Urinary bladder (tissue), 3 donors: ENCODE measurements at regions not wholly inside any gene's neighbourhood (a gene's known extent, or its start where the extent isn't known, plus 50 kb on each side); places are given as distances from the start of the nearest gene placed in this dataset.
"Not testable (repeated sequence)": the region's sequence is repeated elsewhere in the genome, so short reads cannot be mapped to it uniquely, and the experiment has no call there.

ENCODE experiments used
- DNase-seq: peaks from one replicate; pipeline ENCODE4 v3.0.0-alpha.2; 2015; ENCODE audit errors: extremely low spot score
- H3K27ac ChIP-seq: one replicate; pipeline ENCODE4 v1.5.1; 2013; ENCODE audit warnings: low read depth, mild to moderate bottlenecking, moderate library complexity
- H3K36me3 ChIP-seq: one replicate; pipeline ENCODE4 v1.6.1; 2013; ENCODE audit warnings: mild to moderate bottlenecking, moderate library complexity; ENCODE audit not compliant: insufficient read depth
- H3K4me1 ChIP-seq: one replicate; pipeline ENCODE4 v1.6.1; 2013; ENCODE audit warnings: mild to moderate bottlenecking, moderate library complexity; ENCODE audit not compliant: insufficient read depth
- H3K4me3 ChIP-seq: one replicate; pipeline ENCODE4 v1.5.1; 2013; ENCODE audit warnings: low read depth, low read length
- WGBS: extraction: QIAGEN DNeasy Blood & Tissue Kit; methylation state at CpG from one replicate; pipeline ENCODE4 v1.1.7; 2013; 5-methylcytosine and 5-hydroxymethylcytosine counted together
- donor health status: healthy with polysubstance abuse.
- donor health status: healthy.

- H3K27ac ChIP-seq, result no peak overlapping the region
- H3K36me3 ChIP-seq, result no peaks in the 10 kb centered on the region
- H3K4me3 ChIP-seq, result no peak overlapping the region
- WGBS, result 66% methylated on average over 5 of the region's 5 CpGs
- DNase-seq, result no peak
- H3K4me1 ChIP-seq, result no peaks in the 10 kb centered on the region
Observed at GRCh38 chr16:86726340-86726739, 148.0 kb downstream of the FOXL1 start.

GRCh38 chr16:86727131-86727530, 148.8 kb downstream of the FOXL1 start:
- no peak overlapping the region for H3K4me3 ChIP-seq
- 81% methylated on average over 7 of the region's 7 CpGs for WGBS
- no peaks in the 10 kb centered on the region for H3K4me1 ChIP-seq
- no peak for DNase-seq
- no peaks in the 10 kb centered on the region for H3K36me3 ChIP-seq
- H3K27ac ChIP-seq, result no peak overlapping the region

GRCh38 chr16:86727632-86728031, 149.3 kb downstream of the FOXL1 start:
- Histone ChIP-seq H3K36me3 (no peaks in the 10 kb centered on the region), H3K4me3 (no peak overlapping the region), H3K4me1 (no peaks in the 10 kb centered on the region), H3K27ac (no peak overlapping the region)
- 72% methylated on average over 4 of the region's 4 CpGs for WGBS
- no peak for DNase-seq

GRCh38 chr16:86729686-86730085, 151.3 kb downstream of the FOXL1 start:
- Histone ChIP-seq H3K4me3 (no peak overlapping the region), H3K27ac (no peak overlapping the region), H3K4me1 (peaks cover 1% of the 10 kb centered on the region), H3K36me3 (no peaks in the 10 kb centered on the region)
- no peak for DNase-seq
- WGBS, result 77% methylated on average over 8 of the region's 8 CpGs

- no peak overlapping the region for H3K4me3 ChIP-seq
- no peaks in the 10 kb centered on the region for H3K36me3 ChIP-seq
- H3K27ac ChIP-seq, result no peak overlapping the region
- peaks cover 1% of the 10 kb centered on the region for H3K4me1 ChIP-seq
- WGBS, result 47% methylated on average over 5 of the region's 5 CpGs
- no peak for DNase-seq
Observed at GRCh38 chr16:86730086-86730485, 151.7 kb downstream of the FOXL1 start.

GRCh38 chr16:86730597-86730996, 152.2 kb downstream of the FOXL1 start:
- peaks cover 1% of the 10 kb centered on the region for H3K4me1 ChIP-seq
- H3K4me3 ChIP-seq, result no peak overlapping the region
- 30% methylated on average over 12 of the region's 12 CpGs for WGBS
- H3K36me3 ChIP-seq, result no peaks in the 10 kb centered on the region
- DNase-seq, result no peak
- H3K27ac ChIP-seq, result no peak overlapping the region

- WGBS, result 21% methylated on average over 28 of the region's 28 CpGs
- no peak overlapping the region for H3K4me3 ChIP-seq
- DNase-seq, result no peak
- no peak overlapping the region for H3K27ac ChIP-seq
- peaks cover 1% of the 10 kb centered on the region for H3K4me1 ChIP-seq
- no peaks in the 10 kb centered on the region for H3K36me3 ChIP-seq
Observed at GRCh38 chr16:86732621-86733295, 154.4 kb downstream of the FOXL1 start.

- H3K27ac ChIP-seq, result no peak overlapping the region
- 58% methylated on average over 27 of the region's 27 CpGs for WGBS
- H3K36me3 ChIP-seq, result no peaks in the 10 kb centered on the region
- no peak for DNase-seq
- H3K4me3 ChIP-seq, result no peak overlapping the region
- peaks cover 1% of the 10 kb centered on the region for H3K4me1 ChIP-seq
Observed at GRCh38 chr16:86733546-86734254, 155.4 kb downstream of the FOXL1 start.

GRCh38 chr16:86734543-86735460, 156.5 kb downstream of the FOXL1 start:
- no peaks in the 10 kb centered on the region for H3K36me3 ChIP-seq
- H3K27ac ChIP-seq, result no peak overlapping the region
- peaks cover 1% of the 10 kb centered on the region for H3K4me1 ChIP-seq
- H3K4me3 ChIP-seq, result no peak overlapping the region
- DNase-seq, result no peak
- 64% methylated on average over 24 of the region's 24 CpGs for WGBS

GRCh38 chr16:86735727-86736126, 157.4 kb downstream of the FOXL1 start:
- Histone ChIP-seq H3K4me3 (no peak overlapping the region), H3K27ac (no peak overlapping the region), H3K36me3 (no peaks in the 10 kb centered on the region), H3K4me1 (peaks cover 1% of the 10 kb centered on the region)
- WGBS, result 65% methylated on average over 2 of the region's 2 CpGs
- no peak for DNase-seq

GRCh38 chr16:86736502-86736901, 158.2 kb downstream of the FOXL1 start:
- H3K4me1 ChIP-seq, result peaks cover 1% of the 10 kb centered on the region
- WGBS, result 86% methylated on average over 7 of the region's 7 CpGs
- DNase-seq, result no peak
- no peak overlapping the region for H3K27ac ChIP-seq
- H3K4me3 ChIP-seq, result no peak overlapping the region
- H3K36me3 ChIP-seq, result no peaks in the 10 kb centered on the region

- 83% methylated on average over 7 of the region's 7 CpGs for WGBS
- Histone ChIP-seq H3K36me3 (no peaks in the 10 kb centered on the region), H3K4me3 (no peak overlapping the region), H3K27ac (no peak overlapping the region), H3K4me1 (peaks cover 1% of the 10 kb centered on the region)
- DNase-seq, result no peak
Observed at GRCh38 chr16:86737083-86737482, 158.7 kb downstream of the FOXL1 start.

- H3K27ac ChIP-seq, H3K4me3 ChIP-seq, DNase-seq, H3K36me3 ChIP-seq, H3K4me1 ChIP-seq: not testable (repeated sequence)
- WGBS, result 89% methylated on average over 29 of the region's 35 CpGs
Observed at GRCh38 chr16:86738322-86738721, 160.0 kb downstream of the FOXL1 start.
